ENCODE measurements at regions not wholly inside any gene's neighbourhood (a gene's known extent, or its start where the extent isn't known, plus 50 kb on each side); places are given as distances from the start of the nearest gene placed in this dataset.
"Not testable (repeated sequence)": the region's sequence is repeated elsewhere in the genome, so short reads cannot be mapped to it uniquely, and the experiment has no call there.

- Histone ChIP-seq H3K27me3 (ENCODE audit: insufficient read depth, low read depth, severe bottlenecking) (no peaks in the 10 kb centered on the region), H3K9me3 (ENCODE audit: severe bottlenecking) (no peaks in the 10 kb centered on the region), H3K27ac (no peak overlapping the region), H3K36me3 (no peaks in the 10 kb centered on the region), H3K4me3 (ENCODE audit: low read depth, low read length) (no peak overlapping the region)
- DNase-seq: no peak
- TF ChIP-seq CTCF (IDR thresholded peaks at IDR 0.05; ENCODE audit: low read depth, low read length): no peak
These were observed 153.8 kb upstream of the IRAK1BP1 start for GRCh38 chr6:78713564-78713963.

GRCh38 chr6:78744144-78744543 lies 123.2 kb upstream of the IRAK1BP1 start:
- no peak overlapping the region for H3K27ac ChIP-seq
- no peak for DNase-seq
- no peaks in the 10 kb centered on the region for H3K9me3 ChIP-seq (ENCODE audit: severe bottlenecking)
- no peak for TF ChIP-seq CTCF (IDR thresholded peaks at IDR 0.05; ENCODE audit: low read depth, low read length)
- no peaks in the 10 kb centered on the region for H3K27me3 ChIP-seq (ENCODE audit: insufficient read depth, low read depth, severe bottlenecking)
- no peak overlapping the region for H3K4me3 ChIP-seq (ENCODE audit: low read depth, low read length)
- no peaks in the 10 kb centered on the region for H3K36me3 ChIP-seq

- H3K9me3 ChIP-seq (ENCODE audit: severe bottlenecking): no peaks in the 10 kb centered on the region
- H3K36me3 ChIP-seq: no peaks in the 10 kb centered on the region
- no peak for TF ChIP-seq CTCF (IDR thresholded peaks at IDR 0.05; ENCODE audit: low read depth, low read length)
- no peak overlapping the region for H3K4me3 ChIP-seq (ENCODE audit: low read depth, low read length)
- H3K27me3 ChIP-seq (ENCODE audit: insufficient read depth, low read depth, severe bottlenecking): no peaks in the 10 kb centered on the region
- H3K27ac ChIP-seq: no peak overlapping the region
- no peak for DNase-seq
These were observed 120.9 kb upstream of the IRAK1BP1 start for GRCh38 chr6:78746457-78746856.

GRCh38 chr6:78749326-78749725 lies 118.0 kb upstream of the IRAK1BP1 start:
- DNase-seq: no peak
- no peak for TF ChIP-seq CTCF (IDR thresholded peaks at IDR 0.05; ENCODE audit: low read depth, low read length)
- H3K9me3 ChIP-seq (ENCODE audit: severe bottlenecking): no peaks in the 10 kb centered on the region
- no peak overlapping the region for H3K27ac ChIP-seq
- H3K4me3 ChIP-seq (ENCODE audit: low read depth, low read length): no peak overlapping the region
- H3K27me3 ChIP-seq (ENCODE audit: insufficient read depth, low read depth, severe bottlenecking): no peaks in the 10 kb centered on the region
- H3K36me3 ChIP-seq: no peaks in the 10 kb centered on the region

GRCh38 chr6:78758297-78758798 lies 109.0 kb upstream of the IRAK1BP1 start:
- H3K4me3 ChIP-seq (ENCODE audit: low read depth, low read length); DNase-seq; H3K36me3 ChIP-seq; H3K27ac ChIP-seq; H3K9me3 ChIP-seq (ENCODE audit: severe bottlenecking); H3K27me3 ChIP-seq (ENCODE audit: insufficient read depth, low read depth, severe bottlenecking): not testable (repeated sequence)

GRCh38 chr6:78768271-78768670 lies 99.1 kb upstream of the IRAK1BP1 start:
- DNase-seq: no peak
- no peaks in the 10 kb centered on the region for H3K36me3 ChIP-seq

More at GRCh38 chr6:78768271-78768670, 99.1 kb upstream of the IRAK1BP1 start:
- H3K27ac ChIP-seq: no peak overlapping the region
- TF ChIP-seq CTCF (IDR thresholded peaks at IDR 0.05; ENCODE audit: low read depth, low read length): no peak
- no peak overlapping the region for H3K4me3 ChIP-seq (ENCODE audit: low read depth, low read length)
- H3K9me3 ChIP-seq (ENCODE audit: severe bottlenecking): no peaks in the 10 kb centered on the region
- no peaks in the 10 kb centered on the region for H3K27me3 ChIP-seq (ENCODE audit: insufficient read depth, low read depth, severe bottlenecking)
